Fibroblast of skin of left quadriceps (primary cell): ENCODE measurements at regions not wholly inside any gene's neighbourhood (a gene's known extent, or its start where the extent isn't known, plus 50 kb on each side); places are given as distances from the start of the nearest gene placed in this dataset.

Source experiments
- DNase-seq, 2 experiments: peaks; one replicate each; pipeline ENCODE4 v3.0.0-alpha.2; 2013; ENCODE audit warnings: low read depth in 2 of 2

DNA sequence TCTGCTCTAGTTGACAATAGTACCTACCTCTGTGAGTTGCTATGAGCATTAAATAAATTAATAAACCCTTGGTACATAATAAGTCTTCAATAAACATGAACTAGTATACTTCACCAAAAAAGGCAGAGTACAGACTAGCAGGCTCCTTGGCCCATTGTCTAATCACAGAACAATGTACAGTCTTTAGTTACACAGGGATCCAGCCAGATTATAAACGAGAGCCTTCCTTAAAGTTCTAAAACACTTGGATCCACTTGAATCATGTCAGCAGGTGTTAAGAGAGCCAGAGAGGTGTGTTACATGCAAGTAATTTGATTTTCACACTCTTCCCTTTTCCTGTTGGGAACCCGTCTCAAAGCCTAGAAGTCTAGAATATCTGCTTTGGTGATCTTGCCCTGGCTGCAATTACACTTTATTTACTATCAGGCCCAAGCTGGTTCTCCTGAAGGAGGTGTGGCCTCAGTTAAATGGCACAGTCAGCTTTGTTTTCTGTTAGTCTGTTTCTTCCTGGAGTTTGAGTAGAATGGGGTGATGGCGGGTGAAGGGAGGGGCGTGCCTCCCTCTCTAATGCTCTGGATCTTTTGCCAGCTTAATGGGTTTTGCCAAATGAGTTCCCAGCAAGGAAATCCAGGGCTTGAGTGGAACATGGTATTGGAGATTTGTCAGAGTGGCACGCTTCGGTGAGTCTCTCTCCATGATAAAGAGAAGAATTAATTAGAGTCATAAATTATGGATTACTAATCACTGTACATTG, 570.9 kb upstream of the CAMK1G start:
- DNase-seq = no peak

DNA sequence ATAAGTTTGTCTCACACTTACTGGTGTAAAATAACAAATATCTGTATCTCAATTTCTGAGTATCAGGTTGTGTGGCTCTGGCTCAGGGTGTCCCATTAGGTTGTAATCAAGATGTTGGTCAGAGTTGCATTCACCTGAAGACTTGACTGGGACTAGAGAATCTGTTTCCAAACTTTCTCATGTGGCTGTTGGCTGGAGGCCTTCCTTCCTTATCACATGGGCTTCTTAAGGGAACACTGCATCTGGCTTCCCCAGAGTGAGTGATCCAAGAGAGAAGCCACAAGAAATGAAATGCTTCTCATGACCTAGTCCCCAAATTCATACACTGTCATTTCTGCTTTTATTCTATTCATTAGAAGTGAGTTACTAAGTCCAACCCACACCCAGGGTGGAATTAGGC, 568.4 kb upstream of the CAMK1G start:
- DNase-seq = no peak

DNA sequence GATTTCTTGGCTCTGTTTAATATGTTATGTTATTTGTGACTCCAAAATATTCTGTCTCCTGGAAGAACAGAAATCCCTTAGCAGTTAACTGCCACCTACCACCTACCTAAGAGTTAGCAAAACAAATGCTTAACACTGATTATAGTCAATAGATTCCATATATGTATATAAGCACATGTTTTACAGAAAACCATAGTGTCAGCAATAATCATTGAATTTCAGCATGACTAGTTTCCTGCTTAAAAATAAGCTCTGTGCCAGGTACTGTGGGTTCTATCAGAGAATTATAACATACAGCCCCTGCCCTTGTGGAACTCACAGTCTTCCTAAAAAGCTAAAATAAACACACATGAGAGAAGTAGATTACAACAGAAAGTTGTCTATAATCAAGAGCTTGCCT, 561.9 kb upstream of the CAMK1G start:
- DNase-seq = no peak

DNA sequence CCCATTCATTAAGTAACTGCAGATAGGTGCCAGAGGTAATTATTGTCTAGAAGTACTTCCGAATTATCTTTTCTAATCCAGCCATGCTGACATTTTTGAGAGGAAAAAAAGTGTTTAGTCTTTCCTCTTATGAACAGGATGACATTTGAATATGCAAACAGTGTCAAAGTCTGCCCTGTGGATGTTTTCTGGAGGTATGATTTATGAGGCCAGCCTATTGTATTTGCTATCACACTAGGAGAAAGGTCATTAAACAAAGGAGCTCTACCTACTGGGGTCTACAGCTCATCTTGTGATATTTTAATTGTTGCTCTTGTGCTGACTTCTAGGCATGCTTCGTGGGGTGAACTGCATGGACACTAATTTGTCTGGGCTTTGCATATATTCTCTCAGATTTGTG, 559.7 kb upstream of the CAMK1G start:
- no peak for DNase-seq

DNA sequence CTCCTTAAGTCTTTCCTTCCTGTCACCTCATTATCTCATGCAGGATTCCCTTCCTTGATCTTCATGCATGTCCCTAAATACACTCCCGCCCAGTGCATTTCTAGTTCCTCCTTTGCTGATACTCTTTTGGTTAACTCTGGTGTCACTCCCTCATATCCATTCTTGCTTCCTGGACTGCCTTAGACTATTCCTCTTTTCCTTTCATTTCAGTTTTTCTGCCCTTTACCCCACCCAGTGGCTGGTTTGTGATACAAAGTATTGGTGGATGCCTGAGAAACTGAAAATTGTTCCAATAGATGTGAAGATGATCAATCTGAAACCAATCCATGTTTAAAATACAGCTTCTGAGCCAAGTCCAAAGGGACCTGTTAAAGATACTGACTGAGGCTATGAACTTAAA, 553.8 kb upstream of the CAMK1G start:
- DNase-seq = no peak

DNA sequence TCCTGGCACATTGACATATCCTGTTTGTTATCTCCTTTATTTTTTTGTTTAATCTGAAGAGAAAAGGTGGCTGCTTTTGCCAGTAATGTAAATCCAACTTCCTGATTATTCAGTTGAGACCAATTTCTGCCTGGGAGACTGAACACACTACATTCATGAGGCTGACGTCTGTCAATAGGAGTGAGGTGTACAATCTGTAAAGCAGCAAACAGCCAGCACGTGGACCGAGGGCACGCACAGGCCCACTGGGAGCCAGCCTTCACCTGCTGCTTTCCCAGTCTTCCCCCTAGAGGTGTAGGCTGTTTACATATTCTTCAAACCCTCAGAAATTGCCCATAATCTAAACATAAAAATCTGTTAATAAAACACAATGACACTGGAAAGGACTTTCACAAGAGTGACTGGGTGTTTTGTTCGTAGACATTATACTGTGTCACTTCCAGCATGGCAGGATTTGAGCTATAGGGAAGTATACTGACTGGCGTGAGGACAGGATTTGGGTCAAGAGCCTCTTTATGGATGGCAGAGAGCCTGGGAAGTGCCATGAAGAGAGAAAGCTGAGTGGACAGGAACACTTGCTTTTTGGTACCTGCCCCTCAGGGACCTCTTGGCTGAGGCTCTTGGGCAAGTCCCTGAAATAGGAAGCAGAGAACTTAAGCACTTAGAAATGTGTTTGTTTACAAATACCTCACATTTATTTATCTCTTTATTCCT, 552.9 kb upstream of the CAMK1G start:
- DNase-seq = no peak

DNA sequence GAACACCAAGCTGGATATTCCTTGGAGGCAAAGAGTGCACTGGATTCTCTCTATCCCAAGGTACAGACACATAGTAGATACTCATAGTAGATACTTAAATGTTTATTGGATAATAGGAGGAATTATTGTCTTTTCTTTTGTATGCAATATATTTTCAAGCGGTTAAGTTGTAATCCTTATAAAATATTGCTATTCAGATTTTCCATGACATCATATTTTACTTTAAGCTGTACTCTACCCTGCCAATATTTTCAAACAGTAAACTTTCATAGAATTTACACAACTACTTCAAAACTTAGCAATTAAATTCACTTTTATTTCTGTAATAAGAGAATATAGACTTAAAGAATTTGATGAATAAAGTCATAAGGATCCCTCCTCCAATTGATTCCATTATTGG, 546.5 kb upstream of the CAMK1G start:
- no peak for DNase-seq

DNA sequence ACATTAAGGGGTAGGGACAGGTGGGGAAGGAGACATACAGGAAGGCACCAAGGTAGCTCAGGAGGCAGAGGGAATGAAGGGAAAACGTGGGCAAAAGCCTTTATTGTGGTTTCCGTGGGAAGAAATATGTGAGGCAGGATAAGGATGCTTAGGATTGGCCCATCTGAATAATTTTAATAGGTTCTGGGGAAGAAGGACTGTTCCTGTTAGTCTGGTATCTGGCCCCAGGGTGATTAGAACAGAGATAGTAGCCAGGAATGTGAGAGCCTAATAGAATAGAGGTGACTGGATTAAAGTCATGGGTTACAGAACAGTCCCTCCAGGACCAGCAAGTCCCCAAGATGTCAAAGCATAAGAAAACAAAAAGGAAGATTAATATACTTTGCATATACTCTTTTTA, 545.2 kb upstream of the CAMK1G start:
- DNase-seq = no peak

DNA sequence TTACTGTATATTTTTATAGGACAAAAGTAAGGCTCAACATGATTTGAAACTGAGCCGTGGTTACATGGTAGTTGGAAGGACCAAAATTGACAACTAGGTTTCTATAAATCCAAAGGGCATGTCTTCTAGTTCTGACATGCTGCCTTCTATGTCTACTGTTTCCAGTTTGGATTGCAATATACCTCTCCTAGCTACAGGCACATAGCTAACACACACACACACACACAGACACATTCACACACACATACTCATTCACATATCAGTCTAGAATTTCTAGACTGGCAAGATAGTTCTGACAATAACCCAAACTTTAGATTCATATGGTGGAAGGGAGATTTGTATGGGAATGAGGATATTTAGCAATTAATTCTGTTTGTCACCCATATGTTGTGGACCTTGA, 544.8 kb upstream of the CAMK1G start:
- DNase-seq = no peak

DNA sequence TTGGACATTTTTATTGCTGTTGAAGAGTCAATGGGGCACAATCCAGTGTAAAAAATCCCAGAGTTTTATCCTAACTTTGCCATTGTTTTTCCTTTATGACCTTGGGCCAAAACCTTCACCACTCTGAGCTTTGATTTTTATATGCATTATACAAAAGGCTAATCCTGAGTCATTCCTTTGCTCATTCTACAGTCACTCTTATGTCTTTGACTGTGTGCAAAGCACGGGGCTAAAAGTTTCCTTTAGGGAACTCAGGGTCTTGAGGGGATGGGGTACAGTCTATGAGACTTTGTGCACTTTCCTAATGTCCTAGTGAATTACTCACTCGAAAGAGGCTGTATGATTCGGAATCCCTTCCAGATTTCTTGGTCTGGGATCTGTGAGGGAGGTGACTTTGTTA, 543.2 kb upstream of the CAMK1G start:
- no peak for DNase-seq

DNA sequence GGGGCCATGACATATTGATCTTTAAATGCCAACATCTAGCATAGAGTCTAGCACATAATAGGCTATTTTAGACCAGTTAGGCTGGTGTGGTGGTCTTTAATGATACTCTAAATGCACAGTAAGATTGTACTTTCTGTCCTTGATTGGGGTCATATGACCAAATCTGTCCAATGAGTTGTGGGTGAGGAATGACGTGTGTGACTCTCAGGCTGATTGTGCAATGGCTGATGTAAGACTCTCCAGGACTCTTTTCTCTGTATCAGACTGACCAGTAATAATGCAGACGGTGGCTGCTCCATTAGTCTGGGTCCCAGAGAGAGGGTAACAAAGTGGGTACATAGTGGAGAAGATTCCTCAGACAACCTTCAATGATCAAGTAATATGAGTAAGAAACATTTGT, 541.6 kb upstream of the CAMK1G start:
- no peak for DNase-seq

DNA sequence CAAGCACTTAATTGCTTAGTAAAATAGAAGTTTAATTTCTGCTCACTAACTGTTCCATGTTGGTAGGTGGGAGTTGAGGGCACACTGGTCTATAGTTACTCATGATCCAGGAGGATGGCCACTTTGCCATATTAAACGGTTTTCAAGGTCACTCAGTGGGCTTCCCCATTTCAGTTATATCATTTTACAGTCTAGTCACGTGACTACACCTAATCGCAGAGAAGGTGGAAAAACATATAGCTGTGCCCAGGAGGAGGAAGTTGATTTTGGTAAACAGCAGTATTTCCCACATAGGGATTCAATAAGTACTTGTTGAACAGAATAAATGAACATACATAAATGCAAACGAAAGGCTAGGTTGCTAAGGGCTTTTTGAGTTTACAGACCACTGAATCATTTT, 541.1 kb upstream of the CAMK1G start:
- no peak for DNase-seq

DNA sequence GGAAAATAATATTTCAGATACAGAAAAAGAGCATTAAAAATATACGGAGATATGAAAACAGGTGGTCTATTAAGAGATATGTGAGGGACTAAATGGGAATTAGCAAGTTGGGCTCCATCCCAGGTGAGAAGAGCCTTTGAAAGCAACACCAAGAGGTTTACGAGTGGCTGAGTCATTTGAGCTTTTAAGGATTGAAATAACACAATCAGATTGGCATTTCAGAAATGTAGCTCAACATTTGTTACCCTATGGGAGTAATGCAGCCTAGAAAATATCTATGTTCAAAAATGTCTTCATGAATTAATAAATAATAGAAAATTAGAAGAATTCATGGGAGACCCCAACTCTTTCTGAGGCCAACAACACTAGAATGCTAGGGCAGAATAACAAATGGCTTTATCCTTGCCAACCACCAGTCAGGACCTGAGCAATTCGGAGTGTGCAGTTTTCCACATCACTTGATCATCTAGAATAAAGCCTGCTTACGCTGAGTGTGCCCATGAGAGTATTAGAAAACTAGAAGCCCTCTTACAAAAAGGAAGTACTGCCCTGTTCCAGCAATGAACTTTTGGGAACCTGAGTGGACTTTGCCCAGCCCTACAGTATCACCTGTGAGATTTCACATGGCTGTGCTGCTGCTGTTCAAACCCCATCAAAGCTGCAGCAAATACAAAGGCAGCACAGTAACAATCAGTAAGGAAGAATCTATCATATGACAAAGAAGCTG, 538.0 kb upstream of the CAMK1G start:
- DNase-seq = no peak

DNA sequence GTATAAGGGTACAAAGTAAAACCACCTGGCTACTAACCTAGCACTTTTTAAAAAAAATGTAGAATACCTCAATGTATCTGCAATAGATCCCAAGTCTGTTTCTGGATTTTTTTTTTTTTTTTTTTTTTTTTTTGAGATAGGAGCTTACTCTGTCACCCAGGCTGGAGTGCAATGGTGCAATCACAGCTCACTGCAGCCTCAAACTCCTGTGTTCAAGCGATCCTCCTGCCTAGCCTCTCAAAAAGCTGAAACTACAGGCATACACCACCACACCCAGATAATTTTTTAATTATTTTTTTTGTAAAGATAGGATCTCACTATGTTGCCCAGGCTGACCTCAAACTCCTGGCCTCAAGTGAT, 537.5 kb upstream of the CAMK1G start:
- no peak for DNase-seq

DNA sequence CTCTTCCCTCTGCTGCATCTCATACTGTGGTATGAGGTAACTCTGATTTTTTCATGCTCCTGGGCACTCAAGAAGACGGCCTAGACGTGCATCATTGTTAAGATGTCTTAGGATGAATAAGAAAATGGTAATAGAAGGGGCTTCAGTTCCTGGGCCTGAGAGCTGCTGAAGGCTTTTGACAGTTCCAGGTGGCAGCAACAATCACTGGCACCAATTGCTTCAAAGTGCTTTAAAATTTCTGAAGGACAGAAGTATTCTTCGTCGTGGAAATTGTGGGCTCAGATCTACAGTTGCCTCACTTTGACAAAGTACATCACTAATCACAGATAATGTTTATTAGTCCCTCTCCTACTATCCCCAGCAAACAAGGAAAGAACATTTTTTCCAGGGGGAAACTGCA, 536.6 kb upstream of the CAMK1G start:
- no peak for DNase-seq

DNA sequence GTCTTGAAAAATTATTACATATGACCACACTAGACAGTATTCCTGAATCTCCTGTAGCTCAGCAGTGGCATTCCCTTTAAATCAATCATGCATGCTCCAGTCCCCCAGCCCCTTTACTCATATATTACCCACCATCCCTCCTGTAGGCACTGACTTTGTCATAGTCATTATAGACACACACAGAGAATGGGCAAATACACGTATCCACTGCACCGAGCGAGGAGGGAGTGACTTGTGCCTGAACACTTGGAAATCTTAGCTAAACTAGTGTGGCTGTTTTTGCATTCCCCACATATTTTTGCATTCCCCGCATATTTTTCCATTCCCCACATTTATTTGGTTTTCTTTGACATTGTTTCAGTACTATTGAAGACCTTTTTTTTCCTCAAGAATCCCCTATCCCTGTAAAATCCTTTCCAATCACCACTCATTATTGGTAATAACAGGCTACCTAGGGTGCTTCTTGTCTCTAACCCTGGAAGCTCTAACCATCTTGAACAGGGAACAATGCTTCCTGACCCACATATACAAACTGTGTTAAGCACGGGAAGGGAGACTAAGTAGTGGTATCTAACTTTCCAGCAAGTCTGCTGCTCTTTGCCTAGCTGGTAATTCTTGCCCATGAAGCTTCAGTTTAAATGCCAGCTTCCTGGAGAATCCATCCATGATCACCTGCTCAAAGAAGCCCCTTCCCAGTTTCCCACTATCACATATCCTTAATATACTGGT, 534.4 kb upstream of the CAMK1G start:
- DNase-seq = peak; percentile 42 to 47

DNA sequence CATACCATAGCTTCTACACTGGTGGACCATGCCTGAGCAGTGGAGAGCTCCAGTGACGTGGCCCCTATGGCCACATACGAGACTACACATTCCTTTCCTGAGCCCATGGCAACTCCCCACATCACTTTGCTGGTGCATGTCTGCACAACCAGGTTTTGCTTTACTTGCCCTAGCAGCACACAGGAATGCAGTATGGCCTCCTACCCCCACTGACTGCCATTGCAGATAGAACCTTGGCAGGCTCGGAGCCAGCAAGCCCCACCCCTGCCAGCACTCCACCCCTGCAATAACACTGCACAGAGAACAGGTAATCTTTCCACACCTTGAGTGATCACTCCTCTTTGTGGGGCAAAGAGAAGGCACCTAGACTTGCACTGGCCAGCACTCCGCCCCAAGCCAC, 531.9 kb upstream of the CAMK1G start:
- no peak for DNase-seq

DNA sequence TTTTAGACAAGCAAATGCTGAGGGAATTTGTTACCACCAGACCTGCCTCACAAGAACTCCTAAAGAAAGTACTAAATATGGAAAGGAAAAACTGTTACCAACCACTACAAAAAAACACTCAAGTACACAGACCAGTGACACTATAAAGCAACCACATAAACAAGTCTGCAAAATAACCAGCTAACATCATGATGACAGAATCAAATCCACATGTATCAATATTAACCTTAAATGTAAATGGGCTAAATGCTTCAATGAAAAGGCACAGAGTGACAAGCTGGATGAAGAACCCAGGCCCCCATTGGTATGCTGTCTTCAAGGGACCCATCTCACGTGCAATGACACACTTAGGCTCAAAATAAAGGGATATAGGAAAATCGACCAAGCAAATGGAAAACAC, 529.9 kb upstream of the CAMK1G start:
- DNase-seq = no peak

DNA sequence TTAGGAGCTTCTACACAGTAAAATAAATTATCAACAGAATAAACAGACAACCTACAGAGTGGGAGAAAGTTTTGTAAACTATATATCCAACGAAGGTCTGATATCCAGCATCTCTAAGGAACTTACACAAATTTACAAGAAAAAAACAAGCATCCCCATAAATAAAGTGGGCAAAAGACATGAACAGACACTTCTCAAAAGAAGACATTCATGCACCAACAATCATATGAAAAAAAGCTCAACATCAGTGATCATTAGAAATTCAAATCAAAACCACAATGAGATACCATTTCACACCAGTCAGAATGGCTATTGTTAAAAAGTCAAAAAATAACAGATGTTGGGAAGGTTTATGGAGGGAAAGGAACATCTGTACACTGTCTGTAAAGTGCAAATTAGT, 526.4 kb upstream of the CAMK1G start:
- no peak for DNase-seq

DNA sequence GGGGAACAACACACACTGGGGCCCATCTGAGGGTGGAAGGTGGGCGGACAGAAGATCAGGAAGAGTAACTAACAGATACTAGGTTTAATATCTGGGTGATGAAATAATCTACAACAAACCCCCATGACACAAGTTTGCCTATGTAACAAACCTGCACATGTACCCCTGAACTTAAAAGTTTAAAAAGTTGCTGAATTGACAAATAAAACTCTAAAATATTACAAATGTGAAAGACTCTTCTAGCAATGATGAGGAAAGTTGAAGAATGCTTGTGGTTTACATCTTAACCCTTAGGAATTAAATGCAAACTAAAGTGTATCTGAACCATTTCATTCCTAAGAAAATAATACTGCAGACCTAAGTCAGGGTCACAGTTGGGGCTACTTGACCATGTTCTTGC, 525.6 kb upstream of the CAMK1G start:
- no peak for DNase-seq

DNA sequence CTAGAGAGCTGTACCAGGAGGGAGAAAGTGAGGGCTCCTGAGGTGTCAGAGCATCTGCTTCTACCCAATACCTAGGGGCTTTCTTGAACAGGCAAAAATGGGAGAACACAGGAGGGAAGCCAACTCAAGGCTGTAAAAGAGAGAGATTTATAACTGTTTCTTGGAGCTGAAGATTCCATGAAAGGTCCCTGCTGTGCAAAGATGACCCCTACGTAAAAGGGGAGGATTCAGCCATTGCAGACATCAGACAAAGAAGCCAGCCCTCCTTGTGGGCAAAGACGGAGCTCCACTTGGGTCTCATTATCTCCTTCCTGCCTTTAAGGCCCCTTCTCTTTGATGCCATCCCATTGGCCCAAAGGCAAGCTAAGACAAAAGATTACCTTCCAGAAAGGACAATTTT, 524.1 kb upstream of the CAMK1G start:
- DNase-seq = no peak

DNA sequence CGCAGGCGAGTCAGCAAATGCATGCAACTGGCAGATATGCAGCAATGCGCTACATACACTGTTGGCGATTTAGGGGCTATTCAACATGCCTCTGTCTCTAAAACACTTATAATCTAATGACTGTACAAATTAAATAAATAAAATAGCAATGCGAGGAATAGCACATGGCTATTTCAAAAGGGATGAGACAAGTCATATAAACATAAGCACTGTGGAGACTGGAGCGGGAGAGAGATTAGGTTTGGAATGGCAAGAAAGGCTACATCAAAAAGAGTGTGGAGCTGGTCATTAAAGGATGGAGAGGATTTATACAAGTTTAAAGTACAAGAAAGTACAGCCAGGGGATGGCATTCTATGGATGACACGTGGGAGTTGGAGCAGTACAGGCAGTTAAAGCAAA, 523.5 kb upstream of the CAMK1G start:
- DNase-seq = no peak
